IMR-90 (cell line): ENCODE measurements at regions not wholly inside any gene's neighbourhood (a gene's known extent, or its start where the extent isn't known, plus 50 kb on each side); places are given as distances from the start of the nearest gene placed in this dataset.

Experiments used
- ATAC-seq: fragments of 200-7000 bp; cut with Tn5 transposase; 2 replicates; pipeline ENCODE4 v1.9.1; 2020; ENCODE audit warnings: low read depth, mild to moderate bottlenecking, moderate library complexity
- BruUV-seq: library from RNA; stranded (reverse); fragments of 400-500 nt; replicated peaks from 2 replicates; lab custom pipeline; 2021; lab: Mats Ljungman, UMichigan
- CTCF ChIA-PET: fragments of 300-600 bp; formaldehyde crosslinking; extraction: SDS; loops from one replicate; lab custom pipeline; 2021; ENCODE audit warnings: antibody characterized with exemption; lab: Yijun Ruan, JAX
- POLR2A ChIA-PET: fragments of 300-600 bp; sonication (Branson Sonifier 250); formaldehyde crosslinking; loops from one replicate; lab custom pipeline; 2022; ENCODE audit warnings: antibody characterized with exemption; ENCODE audit not compliant: unreplicated experiment; lab: Charles Lee
- DNase-seq: peaks from one replicate; pipeline ENCODE4 v3.0.0; 2013
- H2AFZ ChIP-seq: replicated peaks from 2 replicates; pipeline ENCODE3; 2013; ENCODE audit warnings: low read length, mild to moderate bottlenecking; ENCODE audit not compliant: poor library complexity
- H2AK5ac ChIP-seq: 2 replicates; pipeline ENCODE4 v1.6.1; 2013; ENCODE audit warnings: low read depth, low read length, inconsistent platforms
- H2AK9ac ChIP-seq: replicated peaks from 2 replicates; pipeline ENCODE3; 2013; ENCODE audit warnings: mild to moderate bottlenecking, low read depth, low read length, moderate library complexity; ENCODE audit not compliant: poor library complexity
- H2BK120ac ChIP-seq: 2 replicates; pipeline ENCODE4 v1.6.1; 2013; ENCODE audit warnings: low read depth, low read length, inconsistent platforms
- H2BK15ac ChIP-seq: 3 replicates; pipeline ENCODE4 v1.6.1; 2013; ENCODE audit warnings: low read depth, low read length, inconsistent platforms
- H2BK20ac ChIP-seq: 2 replicates; pipeline ENCODE4 v1.6.1; 2013; ENCODE audit warnings: low read depth, mild to moderate bottlenecking, inconsistent platforms, low read length, moderate library complexity
- H2BK5ac ChIP-seq: 2 replicates; pipeline ENCODE4 v1.6.1; 2013; ENCODE audit warnings: mild to moderate bottlenecking, low read depth, low read length, inconsistent platforms; ENCODE audit not compliant: poor library complexity, severe bottlenecking
- H3K14ac ChIP-seq: replicated peaks from 2 replicates; pipeline ENCODE4 v1.6.1; 2013; ENCODE audit warnings: low read depth, low read length, inconsistent platforms
- H3K18ac ChIP-seq: 2 replicates; pipeline ENCODE4 v1.6.1; 2013; ENCODE audit warnings: low read depth, low read length, control low read depth
- H3K23ac ChIP-seq: 2 replicates; pipeline ENCODE4 v1.6.1; 2013; ENCODE audit warnings: low read depth, low read length, inconsistent platforms
- H3K27ac ChIP-seq: 2 replicates; pipeline ENCODE4 v1.5.1; 2013; ENCODE audit warnings: mild to moderate bottlenecking, control low read depth, low read length; ENCODE audit not compliant: insufficient read depth
- H3K27me3 ChIP-seq: 2 replicates; pipeline ENCODE4 v1.6.1; 2013; ENCODE audit warnings: low read length; ENCODE audit not compliant: control insufficient read depth, insufficient read depth
- H3K36me3 ChIP-seq: 2 replicates; pipeline ENCODE4 v1.6.1; 2013; ENCODE audit warnings: low read length, mixed read lengths; ENCODE audit not compliant: control insufficient read depth, insufficient read depth
- H3K4ac ChIP-seq: 2 replicates; pipeline ENCODE4 v1.6.1; 2013; ENCODE audit warnings: low read depth, low read length, inconsistent platforms
- H3K4me1 ChIP-seq: 2 replicates; pipeline ENCODE4 v1.6.1; 2013; ENCODE audit warnings: low read length, mixed read lengths; ENCODE audit not compliant: control insufficient read depth, insufficient read depth
- H3K4me2 ChIP-seq: 2 replicates; pipeline ENCODE4 v1.6.1; 2013; ENCODE audit warnings: low read depth, mild to moderate bottlenecking, control low read depth, low read length, moderate library complexity
- H3K4me3 ChIP-seq: 2 replicates; pipeline ENCODE4 v1.5.1; 2013; ENCODE audit warnings: low read depth, mild to moderate bottlenecking, control low read depth, low read length, moderate library complexity; ENCODE audit not compliant: insufficient read depth
- H3K56ac ChIP-seq: 2 replicates; pipeline ENCODE4 v1.6.1; 2013; ENCODE audit warnings: low read length, inconsistent platforms; ENCODE audit not compliant: insufficient read depth; ENCODE audit errors: extremely low read depth
- H3K79me1 ChIP-seq, 2 experiments: 2 replicates each; pipeline ENCODE4 v1.6.1; 2013; ENCODE audit warnings: low read length in 2 of 2, inconsistent platforms in 1 of 2, low read depth in 1 of 2
- H3K9ac ChIP-seq: 2 replicates; pipeline ENCODE4 v1.6.1; 2013; ENCODE audit warnings: low read depth, low read length, control low read depth
- H3K9me1 ChIP-seq: 2 replicates; pipeline ENCODE4 v1.6.1; 2013; ENCODE audit warnings: low read length, inconsistent platforms; ENCODE audit not compliant: insufficient read depth
- H3K9me3 ChIP-seq: 2 replicates; pipeline ENCODE4 v1.6.1; 2013; ENCODE audit warnings: low read length; ENCODE audit not compliant: control insufficient read depth, insufficient read depth
- H4K20me1 ChIP-seq: 2 replicates; pipeline ENCODE4 v1.6.1; 2013; ENCODE audit warnings: low read length, inconsistent platforms; ENCODE audit not compliant: insufficient read depth
- H4K5ac ChIP-seq: 2 replicates; pipeline ENCODE4 v1.6.1; 2013; ENCODE audit warnings: mild to moderate bottlenecking, low read depth, low read length, control low read depth
- H4K8ac ChIP-seq, 2 experiments: 2 replicates each; pipeline ENCODE4 v1.6.1; 2013; ENCODE audit warnings: low read depth in 2 of 2, low read length in 2 of 2, control low read depth in 1 of 2, inconsistent platforms in 1 of 2
- H4K91ac ChIP-seq: 2 replicates; pipeline ENCODE4 v1.6.1; 2013; ENCODE audit warnings: low read depth, low read length, inconsistent platforms; ENCODE audit not compliant: insufficient read depth
- BHLHE40 ChIP-seq: fragments of 150-350 bp; IDR thresholded peaks from 2 replicates; pipeline ENCODE4 v1.6.1; 2016; ENCODE audit warnings: mild to moderate bottlenecking, low read depth, low read length
- CEBPB ChIP-seq: IDR thresholded peaks from 2 replicates; pipeline ENCODE4 v1.6.1; 2012; ENCODE audit warnings: low read depth, low read length, improper control_type of control experiment
- CHD1 ChIP-seq: IDR thresholded peaks from 2 replicates; pipeline ENCODE4 v1.6.1; 2012; ENCODE audit warnings: low read depth, low read length, improper control_type of control experiment
- CTCF ChIP-seq: conservative IDR thresholded peaks from 2 replicates; pipeline ENCODE4 v1.5.1; 2012; ENCODE audit warnings: mild to moderate bottlenecking, low read depth, low read length, improper control_type of control experiment
- FOS ChIP-seq: fragments of 150-350 bp; IDR thresholded peaks from 2 replicates; pipeline ENCODE4 v1.6.1; 2016; ENCODE audit warnings: low read depth, low read length
- MAFK ChIP-seq: IDR thresholded peaks from 2 replicates; pipeline ENCODE4 v1.6.1; 2012; ENCODE audit warnings: low read depth, low read length, improper control_type of control experiment
- MAZ ChIP-seq: IDR thresholded peaks from 2 replicates; pipeline ENCODE4 v1.6.1; 2012; ENCODE audit warnings: low read depth, mild to moderate bottlenecking, low read length, improper control_type of control experiment, moderate library complexity, borderline replicate concordance
- MXI1 ChIP-seq: IDR thresholded peaks from 2 replicates; pipeline ENCODE4 v1.6.1; 2012; ENCODE audit warnings: low read depth, mild to moderate bottlenecking, low read length, moderate library complexity, borderline replicate concordance
- NFE2L2 ChIP-seq: fragments of 150-350 bp; IDR thresholded peaks from 2 replicates; pipeline ENCODE4 v1.6.1; 2016; ENCODE audit warnings: low read depth, mild to moderate bottlenecking, low read length
- POLR2A ChIP-seq: IDR thresholded peaks from 2 replicates; pipeline ENCODE4 v1.6.1; 2012; ENCODE audit warnings: mild to moderate bottlenecking, low read depth, low read length
- RAD21 ChIP-seq: IDR thresholded peaks from 2 replicates; pipeline ENCODE4 v1.6.1; 2012; ENCODE audit warnings: low read length, improper control_type of control experiment
- RCOR1 ChIP-seq: IDR thresholded peaks from 2 replicates; pipeline ENCODE4 v1.6.1; 2012; ENCODE audit warnings: mild to moderate bottlenecking, low read length, improper control_type of control experiment; ENCODE audit not compliant: insufficient replicate concordance
- RFX5 ChIP-seq: IDR thresholded peaks from 2 replicates; pipeline ENCODE4 v1.8.0; 2012; ENCODE audit warnings: low read depth, mild to moderate bottlenecking, low read length, moderate library complexity
- SMC3 ChIP-seq: fragments of 150-350 bp; IDR thresholded peaks from 2 replicates; pipeline ENCODE4 v1.6.1; 2016; ENCODE audit warnings: low read depth, mild to moderate bottlenecking, antibody characterized with exemption, low read length, moderate library complexity
- WGBS, 2 experiments: methylation state at CpG; one replicate each; pipeline versions ENCODE4 v1.1.5 to v1.1.7; 2013; ENCODE audit warnings: missing lambda C conversion rate in 2 of 2; ENCODE audit not compliant: insufficient read length in 1 of 2; ENCODE audit errors: extremely low coverage in 2 of 2; 5-methylcytosine and 5-hydroxymethylcytosine counted together
- dilution Hi-C: fragments of 300-500 bp; cut with HindIII; formaldehyde crosslinking; loops from one replicate; pipeline ENCODE4 v1.14.3; 2018; ENCODE audit warnings: low sequenced_read_pairs; ENCODE audit not compliant: unreplicated experiment
- in situ Hi-C: fragments of 300-500 bp; cut with MboI; formaldehyde crosslinking; loops from 3 replicates; pipeline ENCODE4 v1.14.3; 2019; ENCODE audit warnings: low sequenced_read_pairs, inconsistent platforms, mixed read lengths
- intact Hi-C: fragments of 100-400 bp; cut with micrococcal nuclease; formaldehyde crosslinking; loops from 2 replicates; pipeline ENCODE4 v1.10.0; 2022
- TF ChIP-seq, protein P1 (sequence below): fragments of 150-350 bp; IDR thresholded peaks from 2 replicates; pipeline ENCODE4 v1.6.1; 2016; ENCODE audit warnings: low read depth, mild to moderate bottlenecking, low read length, moderate library complexity, borderline replicate concordance

DNA sequence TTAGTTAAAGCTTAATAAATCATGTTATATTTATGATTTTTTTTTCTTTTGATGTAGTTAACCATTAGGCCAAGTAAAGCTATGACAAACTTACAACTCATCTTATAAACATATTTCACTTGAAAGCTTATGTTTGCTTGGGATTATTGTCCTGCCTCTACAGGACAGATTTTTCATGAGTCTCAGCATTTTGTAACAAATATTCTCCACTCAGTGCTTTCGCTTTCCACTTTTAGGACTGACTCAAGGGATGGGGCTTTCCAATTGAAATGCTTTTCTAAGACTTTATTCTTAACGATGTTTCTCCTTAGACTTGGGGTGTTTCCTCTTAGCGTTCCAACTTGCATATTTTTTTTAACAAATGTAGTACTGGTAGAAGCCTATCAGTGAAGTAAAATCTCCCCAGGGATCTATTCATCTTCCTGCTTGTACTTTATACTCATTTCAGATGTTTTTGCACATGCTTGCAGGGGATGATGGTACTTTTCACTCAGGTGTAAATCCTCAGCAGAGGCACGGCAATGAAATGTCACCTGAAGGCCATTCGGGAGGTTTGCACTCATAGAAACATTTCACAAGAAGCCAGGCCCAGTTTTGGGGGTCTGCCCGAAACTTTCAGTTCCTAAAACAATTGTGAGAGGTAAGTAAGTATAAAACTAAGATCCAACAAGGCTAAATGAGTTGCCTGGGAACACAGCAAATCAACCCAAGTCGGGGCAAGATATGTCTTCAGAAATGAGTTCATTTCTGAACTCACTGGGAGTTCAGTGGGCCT, 298.1 kb upstream of the FOXQ1 start:
- Histone ChIP-seq H4K20me1 (no peaks in the 10 kb centered on the region), H2BK15ac (no peak overlapping the region), H3K9ac (no peak overlapping the region), H3K4me3 (no peak overlapping the region), H3K79me1 (no peaks in the 10 kb centered on the region), H2BK120ac (no peak overlapping the region), H3K27me3 (peaks cover 18% of the 10 kb centered on the region), H4K91ac (no peak overlapping the region), H2BK5ac (no peak overlapping the region), H3K56ac (no peak overlapping the region), H3K14ac (no peak overlapping the region), H4K5ac (no peak overlapping the region), H3K4me1 (no peaks in the 10 kb centered on the region), H3K27ac (no peak overlapping the region), H4K8ac (no peak overlapping the region), H3K9me3 (peaks cover 8% of the 10 kb centered on the region), H3K4me2 (no peak overlapping the region), H3K36me3 (no peaks in the 10 kb centered on the region), H2BK20ac (no peak overlapping the region), H3K4ac (no peak overlapping the region), H3K18ac (no peak overlapping the region), H2AFZ (no peak overlapping the region), H2AK5ac (no peak overlapping the region), H3K23ac (no peak overlapping the region), H3K9me1 (no peaks in the 10 kb centered on the region), H2AK9ac (no peak overlapping the region)
- in situ Hi-C loops (no loop called here), intact Hi-C loops (no loop called here), dilution Hi-C loops (no loop called here)
- TF ChIP-seq RCOR1 (no peak), NFE2L2 (no peak), POLR2A (no peak), CHD1 (no peak), MXI1 (no peak), SMC3 (no peak), RFX5 (no peak), MAFK (no peak), CEBPB (no peak), BHLHE40 (no peak), CTCF (no peak), RAD21 (no peak), MAZ (no peak), FOS (no peak)
- TF ChIP-seq, protein P1, sequence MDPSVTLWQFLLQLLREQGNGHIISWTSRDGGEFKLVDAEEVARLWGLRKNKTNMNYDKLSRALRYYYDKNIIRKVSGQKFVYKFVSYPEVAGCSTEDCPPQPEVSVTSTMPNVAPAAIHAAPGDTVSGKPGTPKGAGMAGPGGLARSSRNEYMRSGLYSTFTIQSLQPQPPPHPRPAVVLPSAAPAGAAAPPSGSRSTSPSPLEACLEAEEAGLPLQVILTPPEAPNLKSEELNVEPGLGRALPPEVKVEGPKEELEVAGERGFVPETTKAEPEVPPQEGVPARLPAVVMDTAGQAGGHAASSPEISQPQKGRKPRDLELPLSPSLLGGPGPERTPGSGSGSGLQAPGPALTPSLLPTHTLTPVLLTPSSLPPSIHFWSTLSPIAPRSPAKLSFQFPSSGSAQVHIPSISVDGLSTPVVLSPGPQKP: no peak
- WGBS, 2 experiments: 83% methylated on average over 3 of the region's 7 CpGs; no CpG with 5 or more reads in 1 of the 2 experiments
- no TSS peak for BruUV-seq
- DNase-seq (no peak), ATAC-seq (no peak)
- POLR2A ChIA-PET: no interaction called here
- CTCF ChIA-PET: no interaction called here
